Urinary bladder (tissue), 3 donors: ENCODE measurements at regions not wholly inside any gene's neighbourhood (a gene's known extent, or its start where the extent isn't known, plus 50 kb on each side); places are given as distances from the start of the nearest gene placed in this dataset.
"Not testable (repeated sequence)": the region's sequence is repeated elsewhere in the genome, so short reads cannot be mapped to it uniquely, and the experiment has no call there.

Experiments
- DNase-seq: peaks from one replicate; pipeline ENCODE4 v3.0.0-alpha.2; 2015; ENCODE audit errors: extremely low spot score
- H3K27ac ChIP-seq: one replicate; pipeline ENCODE4 v1.5.1; 2013; ENCODE audit warnings: low read depth, mild to moderate bottlenecking, moderate library complexity
- H3K36me3 ChIP-seq: one replicate; pipeline ENCODE4 v1.6.1; 2013; ENCODE audit warnings: mild to moderate bottlenecking, moderate library complexity; ENCODE audit not compliant: insufficient read depth
- H3K4me1 ChIP-seq: one replicate; pipeline ENCODE4 v1.6.1; 2013; ENCODE audit warnings: mild to moderate bottlenecking, moderate library complexity; ENCODE audit not compliant: insufficient read depth
- H3K4me3 ChIP-seq: one replicate; pipeline ENCODE4 v1.5.1; 2013; ENCODE audit warnings: low read depth, low read length
- WGBS: extraction: QIAGEN DNeasy Blood & Tissue Kit; methylation state at CpG from one replicate; pipeline ENCODE4 v1.1.7; 2013; 5-methylcytosine and 5-hydroxymethylcytosine counted together
- donor health status: healthy with polysubstance abuse.
- donor health status: healthy.

DNA sequence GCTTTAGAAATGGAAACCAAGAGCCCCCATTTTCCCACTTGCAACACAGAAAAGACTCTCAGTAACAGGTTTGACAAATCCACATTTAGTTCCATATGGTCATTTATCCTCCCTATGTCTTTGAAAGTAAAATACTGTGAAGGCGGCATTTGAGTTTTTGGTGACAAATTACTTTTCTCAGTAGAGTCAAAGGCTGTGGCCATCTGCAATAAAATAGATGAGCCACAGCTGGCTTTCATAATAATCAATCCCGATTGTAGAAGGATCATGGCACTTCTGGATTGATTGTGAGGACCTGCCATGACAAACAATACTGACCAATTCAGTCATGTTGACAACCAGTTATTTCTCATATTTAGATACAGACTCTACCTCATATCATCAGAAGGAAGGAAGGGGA is 512.0 kb upstream of the ADGRL2 start:
- no peak overlapping the region for H3K4me3 ChIP-seq
- H3K4me1 ChIP-seq, result no peaks in the 10 kb centered on the region
- H3K36me3 ChIP-seq, result no peaks in the 10 kb centered on the region
- H3K27ac ChIP-seq, result no peak overlapping the region
- 95% methylated on average over 2 of the region's 2 CpGs for WGBS
- DNase-seq, result no peak

GRCh38 chr1:81287411-81288080 is 513.2 kb upstream of the ADGRL2 start:
- Histone ChIP-seq H3K4me3 (no peak overlapping the region), H3K4me1 (no peaks in the 10 kb centered on the region), H3K36me3 (no peaks in the 10 kb centered on the region), H3K27ac (no peak overlapping the region)
- 53% methylated on average over 2 of the region's 2 CpGs for WGBS
- DNase-seq, result no peak

- no peaks in the 10 kb centered on the region for H3K4me1 ChIP-seq
- 90% methylated on average over 2 of the region's 2 CpGs for WGBS
- no peak overlapping the region for H3K4me3 ChIP-seq
- H3K27ac ChIP-seq, result no peak overlapping the region
- no peaks in the 10 kb centered on the region for H3K36me3 ChIP-seq
- no peak for DNase-seq
Observed at GRCh38 chr1:81270051-81270450, 530.7 kb upstream of the ADGRL2 start.

DNA sequence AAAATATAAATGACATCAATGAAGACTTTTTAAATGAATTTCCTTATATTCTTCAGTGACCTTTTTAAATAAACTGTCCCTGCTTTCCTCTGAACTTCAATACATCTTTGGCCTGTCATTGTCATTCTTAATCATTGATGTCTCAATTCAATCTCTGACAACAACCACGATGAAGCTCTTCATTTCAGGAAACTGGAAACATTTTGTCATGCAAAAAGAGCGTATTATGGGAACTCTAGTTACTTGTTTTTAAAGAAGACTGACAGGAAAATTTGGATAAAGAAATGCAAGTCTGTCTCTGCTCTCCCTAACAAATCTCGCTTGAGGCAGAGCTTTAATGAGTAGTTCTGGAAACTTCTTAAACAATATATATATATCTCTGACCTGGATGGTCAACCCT is 535.8 kb upstream of the ADGRL2 start:
- H3K27ac ChIP-seq, result no peak overlapping the region
- H3K4me1 ChIP-seq, result no peaks in the 10 kb centered on the region
- DNase-seq, result no peak
- no peak overlapping the region for H3K4me3 ChIP-seq
- H3K36me3 ChIP-seq, result no peaks in the 10 kb centered on the region
- 74% methylated on average over 3 of the region's 3 CpGs for WGBS

- DNase-seq, result no peak
- no peak overlapping the region for H3K4me3 ChIP-seq
- no peaks in the 10 kb centered on the region for H3K36me3 ChIP-seq
- WGBS, result 78% methylated on average over 6 of the region's 6 CpGs
- no peaks in the 10 kb centered on the region for H3K4me1 ChIP-seq
- H3K27ac ChIP-seq, result no peak overlapping the region
Observed at GRCh38 chr1:81259625-81260411, 540.9 kb upstream of the ADGRL2 start.

DNA sequence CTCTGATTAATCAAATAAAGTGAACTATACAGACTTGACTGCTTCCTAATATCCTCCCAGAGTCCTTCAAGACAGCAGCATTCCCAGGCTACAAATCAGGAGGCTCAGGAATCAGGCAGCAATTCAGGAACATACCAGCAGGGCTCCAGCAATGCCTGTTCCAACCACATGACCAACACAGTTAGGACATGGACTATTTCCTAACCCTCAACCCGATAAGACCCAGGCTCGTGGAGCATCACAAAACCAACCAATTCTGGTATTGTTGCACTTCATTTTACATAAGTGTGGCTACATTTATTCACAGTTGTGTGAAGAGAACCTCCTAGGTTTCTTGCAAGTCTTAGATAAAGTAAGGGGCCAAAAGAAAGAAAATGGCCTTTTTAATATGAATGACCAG is 546.2 kb upstream of the ADGRL2 start:
- Histone ChIP-seq H3K36me3 (no peaks in the 10 kb centered on the region), H3K4me1 (no peaks in the 10 kb centered on the region), H3K4me3 (no peak overlapping the region), H3K27ac (no peak overlapping the region)
- DNase-seq, result no peak
- 90% methylated on average over 2 of the region's 2 CpGs for WGBS

- no peak for DNase-seq
- no peaks in the 10 kb centered on the region for H3K36me3 ChIP-seq
- H3K4me3 ChIP-seq, result no peak overlapping the region
- no peaks in the 10 kb centered on the region for H3K4me1 ChIP-seq
- 97% methylated on average over 2 of the region's 2 CpGs for WGBS
- no peak overlapping the region for H3K27ac ChIP-seq
Observed at GRCh38 chr1:81254068-81254467, 546.7 kb upstream of the ADGRL2 start.

DNA sequence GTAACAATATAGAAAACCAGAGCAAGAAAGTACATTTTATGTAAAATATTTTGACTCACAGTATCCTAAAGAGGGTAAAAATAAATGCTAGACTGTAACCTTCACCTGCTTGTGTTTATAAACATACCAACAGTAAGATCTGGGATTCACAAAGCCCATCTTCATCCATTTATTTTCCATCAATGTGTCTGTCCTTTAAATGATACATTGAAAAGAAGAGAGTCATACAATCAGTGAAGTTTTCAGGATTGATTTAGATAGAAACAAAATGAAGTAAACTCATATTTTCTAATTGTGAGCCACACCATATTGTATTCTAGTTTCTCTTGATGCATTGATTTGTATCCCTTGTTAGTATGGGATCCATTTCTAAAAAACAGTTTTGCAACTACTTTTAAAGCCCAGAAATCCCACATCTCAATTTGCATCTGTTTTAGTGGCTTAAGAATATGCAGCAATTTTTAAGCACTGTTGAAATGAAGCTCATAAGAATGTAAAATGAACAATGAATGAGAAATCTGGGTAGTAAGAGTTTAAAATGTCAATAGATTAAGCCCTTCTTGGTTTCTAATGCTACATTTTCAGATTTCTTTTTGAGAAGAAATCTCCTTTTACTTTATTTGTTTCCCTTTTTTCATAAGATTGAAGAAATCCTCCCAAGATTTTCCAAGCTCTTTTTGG is 548.1 kb upstream of the ADGRL2 start:
- no peaks in the 10 kb centered on the region for H3K4me1 ChIP-seq
- H3K27ac ChIP-seq, result no peak overlapping the region
- H3K4me3 ChIP-seq, result no peak overlapping the region
- no peak for DNase-seq
- H3K36me3 ChIP-seq, result no peaks in the 10 kb centered on the region

GRCh38 chr1:81250825-81251224 is 549.9 kb upstream of the ADGRL2 start:
- H3K27ac ChIP-seq, H3K4me3 ChIP-seq, DNase-seq, H3K4me1 ChIP-seq, H3K36me3 ChIP-seq: not testable (repeated sequence)
- WGBS, result 87% methylated on average over 4 of the region's 5 CpGs

DNA sequence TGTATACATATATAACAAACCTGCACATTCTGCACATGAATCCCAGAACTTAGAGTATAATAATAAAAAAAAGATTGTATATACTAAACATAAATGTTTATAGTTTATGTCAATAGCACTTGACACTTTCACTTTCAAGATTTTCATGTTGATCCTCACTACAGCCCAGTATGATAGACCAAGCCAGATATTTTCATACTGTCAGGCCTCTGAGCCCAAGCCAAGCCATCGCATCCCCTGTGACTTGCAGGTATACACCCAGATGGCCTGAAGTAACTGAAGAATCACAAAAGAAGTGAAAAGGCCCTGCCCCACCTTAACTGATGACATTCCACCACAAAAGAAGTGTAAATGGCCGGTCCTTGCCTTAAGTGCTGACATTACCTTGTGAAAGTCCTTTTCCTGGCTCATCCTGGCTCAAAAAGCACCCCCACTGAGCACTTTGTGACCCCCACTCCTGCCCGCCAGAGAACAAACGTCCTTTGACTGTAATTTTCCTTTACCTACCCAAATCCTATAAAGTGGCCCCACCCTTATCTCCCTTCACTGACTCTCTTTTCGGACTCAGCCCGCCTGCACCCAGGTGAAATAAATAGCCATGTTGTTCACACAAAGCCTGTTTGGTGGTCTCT is 555.5 kb upstream of the ADGRL2 start:
- H3K4me1 ChIP-seq, H3K36me3 ChIP-seq, H3K4me3 ChIP-seq, DNase-seq, H3K27ac ChIP-seq: not testable (repeated sequence)
- 89% methylated on average over 5 of the region's 6 CpGs for WGBS

DNA sequence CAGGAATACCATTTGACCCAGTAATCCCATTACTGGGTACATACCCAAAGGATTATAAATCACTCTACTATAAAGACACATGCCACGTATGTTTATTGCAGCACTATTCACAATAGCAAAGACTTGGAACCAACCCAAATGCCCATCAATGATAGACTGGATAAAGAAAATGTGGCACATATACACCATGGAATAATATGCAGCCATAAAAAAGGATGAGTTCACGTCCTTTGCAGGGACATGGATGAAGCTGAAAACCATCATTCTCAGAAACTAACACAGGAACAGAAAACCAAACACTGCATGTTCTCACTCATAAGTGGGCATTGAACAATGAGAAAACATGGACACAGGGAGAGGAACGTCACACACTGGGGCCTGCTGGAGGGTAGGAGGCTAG is 556.1 kb upstream of the ADGRL2 start:
- 91% methylated on average over 3 of the region's 3 CpGs for WGBS
- H3K4me1 ChIP-seq, H3K4me3 ChIP-seq, DNase-seq, H3K27ac ChIP-seq, H3K36me3 ChIP-seq: not testable (repeated sequence)

GRCh38 chr1:81242103-81242502 is 558.6 kb upstream of the ADGRL2 start:
- Histone ChIP-seq H3K4me3 (no peak overlapping the region), H3K36me3 (no peaks in the 10 kb centered on the region), H3K27ac (no peak overlapping the region), H3K4me1 (no peaks in the 10 kb centered on the region)
- no peak for DNase-seq
- WGBS, result 80% methylated on average over 2 of the region's 2 CpGs

DNA sequence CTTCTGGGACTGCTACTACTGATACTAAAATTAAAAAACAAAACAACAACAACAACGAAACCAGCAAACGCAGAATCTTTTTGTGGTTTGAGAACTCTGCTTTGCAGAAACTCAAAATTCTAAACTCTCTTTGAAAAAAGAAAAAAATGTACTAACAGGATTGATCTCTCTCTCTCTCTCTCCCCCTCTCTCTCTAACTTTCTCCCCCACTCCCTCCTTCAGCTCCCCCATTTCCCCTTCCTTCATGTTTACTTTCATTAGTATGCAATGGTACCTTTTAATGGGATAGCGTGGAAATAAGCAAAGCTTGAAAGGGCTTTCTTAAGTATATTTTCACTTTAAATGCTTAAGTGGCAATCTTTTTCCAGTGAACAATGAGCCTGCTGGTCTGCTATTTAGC is 562.6 kb upstream of the ADGRL2 start:
- WGBS, result 73% methylated on average over 3 of the region's 3 CpGs

More for the DNA sequence above, 562.6 kb upstream of the ADGRL2 start:
- Histone ChIP-seq H3K36me3 (no peaks in the 10 kb centered on the region), H3K27ac (no peak overlapping the region), H3K4me1 (no peaks in the 10 kb centered on the region), H3K4me3 (no peak overlapping the region)
- DNase-seq, result no peak
